Uterus (tissue), 3 donors: ENCODE measurements at regions not wholly inside any gene's neighbourhood (a gene's known extent, or its start where the extent isn't known, plus 50 kb on each side); places are given as distances from the start of the nearest gene placed in this dataset.

ENCODE experiments used
- DNase-seq, 2 donors: peaks; one replicate each; pipeline ENCODE4 v3.0.0-alpha.2; 2019 to 2020
- H3K27ac ChIP-seq, 2 donors: fragments of 200-600 bp; sonication (generic); 1 replicate in 1 of 2; 2 replicates in 1 of 2; pipeline ENCODE4 v1.5.1; 2016 to 2018
- H3K27me3 ChIP-seq, 2 donors: fragments of 200-600 bp; sonication (generic); one replicate each; pipeline ENCODE4 v1.5.1; 2018 to 2019; ENCODE audit warnings: control low read depth in 1 of 2
- H3K36me3 ChIP-seq, 2 donors: fragments of 200-600 bp; sonication (generic); one replicate each; pipeline ENCODE4 v1.5.1; 2019; ENCODE audit warnings: control low read depth in 1 of 2
- H3K4me1 ChIP-seq, 2 donors: fragments of 200-600 bp; sonication (generic); one replicate each; pipeline ENCODE4 v1.5.1; 2018 to 2019; ENCODE audit warnings: control low read depth in 1 of 2
- H3K4me3 ChIP-seq, 2 donors: fragments of 200-600 bp; sonication (generic); 1 replicate in 1 of 2; 2 replicates in 1 of 2; pipeline ENCODE4 v1.5.1; 2018 to 2019; ENCODE audit warnings: mild to moderate bottlenecking in 1 of 2
- H3K9me3 ChIP-seq, 2 donors: fragments of 200-600 bp; sonication (generic); one replicate each; pipeline ENCODE4 v1.5.1; 2019; ENCODE audit warnings: control low read depth in 1 of 2
- CTCF ChIP-seq, 4 experiments: fragments of 200-600 bp in 2 of 4; fragments of 450-650 bp in 2 of 4; sonication (generic) in 2 of 4; IDR thresholded peaks; one replicate each; pipeline ENCODE4 v1.5.1; 2016 to 2019; ENCODE audit warnings: antibody characterized with exemption in 4 of 4, mild to moderate bottlenecking in 2 of 4, moderate library complexity in 1 of 4
- POLR2A ChIP-seq, 2 donors: fragments of 450-650 bp; IDR thresholded peaks; one replicate each; pipeline ENCODE4 v1.6.1; 2016; ENCODE audit warnings: antibody characterized with exemption in 2 of 2, mild to moderate bottlenecking in 1 of 2, moderate library complexity in 1 of 2
- intact Hi-C: fragments of 100-400 bp; cut with DNase I; formaldehyde crosslinking; loops from one replicate; pipeline ENCODE4 v1.15.1; 2023; ENCODE audit warnings: low total_unique reads
- donor health status: DM: yes; HTN: yes; CAD: no.

GRCh38 chr4:57374866-57375595 lies 264.8 kb upstream of the IGFBP7 start:
- H3K4me3 ChIP-seq, result no peak overlapping the region
- no peak for TF ChIP-seq CTCF (IDR thresholded peaks at IDR 0.05)
- TF ChIP-seq POLR2A (IDR thresholded peaks at IDR 0.05), result no peak
- H3K27ac ChIP-seq, result no peak overlapping the region
- no peaks in the 10 kb centered on the region for H3K27me3 ChIP-seq
- H3K36me3 ChIP-seq, result no peaks in the 10 kb centered on the region
- no peak for DNase-seq
- no peaks in the 10 kb centered on the region for H3K4me1 ChIP-seq
- intact Hi-C loops, result no loop called here
- H3K9me3 ChIP-seq, result no peaks in the 10 kb centered on the region

- H3K36me3 ChIP-seq, result no peaks in the 10 kb centered on the region
- H3K9me3 ChIP-seq, result no peaks in the 10 kb centered on the region
- H3K4me1 ChIP-seq, result no peaks in the 10 kb centered on the region
- H3K27me3 ChIP-seq, result no peaks in the 10 kb centered on the region
- TF ChIP-seq POLR2A (IDR thresholded peaks at IDR 0.05) (no peak), CTCF (IDR thresholded peaks at IDR 0.05) (no peak)
- intact Hi-C loops, result no loop called here
- no peak for DNase-seq
- H3K4me3 ChIP-seq, result no peak overlapping the region
- H3K27ac ChIP-seq, result no peak overlapping the region
Observed at GRCh38 chr4:57373991-57374390, 263.8 kb upstream of the IGFBP7 start.

- intact Hi-C loops, result no loop called here
Observed at GRCh38 chr4:57371671-57372070, 261.5 kb upstream of the IGFBP7 start.

GRCh38 chr4:57370691-57371090 lies 260.5 kb upstream of the IGFBP7 start:
- Histone ChIP-seq H3K4me3 (no peak overlapping the region), H3K4me1 (no peaks in the 10 kb centered on the region), H3K27me3 (no peaks in the 10 kb centered on the region), H3K9me3 (no peaks in the 10 kb centered on the region), H3K36me3 (no peaks in the 10 kb centered on the region), H3K27ac (no peak overlapping the region)
- intact Hi-C loops, result no loop called here
- no peak for DNase-seq
- TF ChIP-seq CTCF (IDR thresholded peaks at IDR 0.05) (no peak), POLR2A (IDR thresholded peaks at IDR 0.05) (no peak)

More at GRCh38 chr4:57371671-57372070, 261.5 kb upstream of the IGFBP7 start:
- no peak for TF ChIP-seq POLR2A (IDR thresholded peaks at IDR 0.05)
- TF ChIP-seq CTCF (IDR thresholded peaks at IDR 0.05), result no peak
- H3K9me3 ChIP-seq, result no peaks in the 10 kb centered on the region
- no peaks in the 10 kb centered on the region for H3K27me3 ChIP-seq
- H3K27ac ChIP-seq, result no peak overlapping the region
- H3K4me1 ChIP-seq, result no peaks in the 10 kb centered on the region
- DNase-seq, result no peak
- no peak overlapping the region for H3K4me3 ChIP-seq
- H3K36me3 ChIP-seq, result no peaks in the 10 kb centered on the region

GRCh38 chr4:57369446-57369845 lies 259.3 kb upstream of the IGFBP7 start:
- Histone ChIP-seq H3K36me3 (no peaks in the 10 kb centered on the region), H3K9me3 (no peaks in the 10 kb centered on the region), H3K4me1 (no peaks in the 10 kb centered on the region), H3K27me3 (no peaks in the 10 kb centered on the region), H3K4me3 (no peak overlapping the region), H3K27ac (no peak overlapping the region)
- TF ChIP-seq CTCF (IDR thresholded peaks at IDR 0.05) (no peak), POLR2A (IDR thresholded peaks at IDR 0.05) (no peak)
- DNase-seq, result no peak
- intact Hi-C loops, result no loop called here
